Activated naive CD4-positive, alpha-beta T cell treated with anti-CD3 and anti-CD28 coated beads for 36 hours (primary cell): ENCODE measurements at regions not wholly inside any gene's neighbourhood (a gene's known extent, or its start where the extent isn't known, plus 50 kb on each side); places are given as distances from the start of the nearest gene placed in this dataset.

Experiments used
- CTCF ChIA-PET: fragments of 350-600 bp; sonication (Branson Sonifier 250); formaldehyde crosslinking; loops from one replicate; lab custom pipeline; 2021; ENCODE audit warnings: antibody characterized with exemption; lab: Charles Lee
- DNase-seq: peaks from one replicate; pipeline ENCODE4 v3.0.0-alpha.2; 2020
- H3K27ac Mint-ChIP-seq: one replicate; pipeline ENCODE4 v1.8.0; 2021; ENCODE audit warnings: mild to moderate bottlenecking, mixed read lengths
- H3K27me3 Mint-ChIP-seq: one replicate; pipeline ENCODE4 v1.8.0; 2021; ENCODE audit warnings: low read depth, mixed read lengths
- H3K36me3 Mint-ChIP-seq: one replicate; pipeline ENCODE4 v1.8.0; 2021; ENCODE audit warnings: low read depth, mixed read lengths
- H3K4me1 Mint-ChIP-seq: one replicate; pipeline ENCODE4 v1.8.0; 2021; ENCODE audit warnings: low read depth, mixed read lengths
- H3K4me3 Mint-ChIP-seq: one replicate; pipeline ENCODE4 v1.8.0; 2021; ENCODE audit warnings: mild to moderate bottlenecking, moderate library complexity, mixed read lengths
- H3K9me3 Mint-ChIP-seq: one replicate; pipeline ENCODE4 v1.8.0; 2021; ENCODE audit warnings: mixed read lengths
- intact Hi-C: fragments of 100-400 bp; cut with micrococcal nuclease; formaldehyde crosslinking; loops from one replicate; pipeline ENCODE4 v1.15.1; 2023

GRCh38 chr1:221223281-221223680 lies 344.0 kb downstream of the HLX start:
- Mint-ChIP-seq H3K27ac (no peak overlapping the region), H3K27me3 (peaks cover 6% of the 10 kb centered on the region), H3K4me1 (no peaks in the 10 kb centered on the region), H3K4me3 (no peak overlapping the region), H3K9me3 (peaks cover 13% of the 10 kb centered on the region), H3K36me3 (no peaks in the 10 kb centered on the region)
- intact Hi-C loops = no loop called here
- DNase-seq = no peak
- CTCF ChIA-PET = no interaction called here

GRCh38 chr1:221227460-221227859 lies 348.2 kb downstream of the HLX start:
- intact Hi-C loops = no loop called here
- CTCF ChIA-PET = no interaction called here

GRCh38 chr1:221227872-221228337 lies 348.7 kb downstream of the HLX start:
- Mint-ChIP-seq H3K4me1 (no peaks in the 10 kb centered on the region), H3K27ac (no peak overlapping the region), H3K36me3 (no peaks in the 10 kb centered on the region), H3K4me3 (no peak overlapping the region), H3K27me3 (peaks cover 11% of the 10 kb centered on the region), H3K9me3 (peaks cover 13% of the 10 kb centered on the region)
- CTCF ChIA-PET = no interaction called here
- no peak for DNase-seq
- intact Hi-C loops = no loop called here

More at GRCh38 chr1:221227460-221227859, 348.2 kb downstream of the HLX start:
- peaks cover 11% of the 10 kb centered on the region for H3K27me3 Mint-ChIP-seq
- H3K9me3 Mint-ChIP-seq = peaks cover 13% of the 10 kb centered on the region
- no peak overlapping the region for H3K27ac Mint-ChIP-seq
- H3K4me3 Mint-ChIP-seq = no peak overlapping the region
- no peaks in the 10 kb centered on the region for H3K36me3 Mint-ChIP-seq
- no peaks in the 10 kb centered on the region for H3K4me1 Mint-ChIP-seq
- DNase-seq = no peak

GRCh38 chr1:221228594-221228993 lies 349.4 kb downstream of the HLX start:
- H3K4me1 Mint-ChIP-seq = no peaks in the 10 kb centered on the region
- H3K27me3 Mint-ChIP-seq = peaks cover 11% of the 10 kb centered on the region
- CTCF ChIA-PET = no interaction called here
- H3K36me3 Mint-ChIP-seq = no peaks in the 10 kb centered on the region
- no peak for DNase-seq
- no peak overlapping the region for H3K27ac Mint-ChIP-seq
- H3K9me3 Mint-ChIP-seq = peaks cover 8% of the 10 kb centered on the region
- intact Hi-C loops = no loop called here
- H3K4me3 Mint-ChIP-seq = no peak overlapping the region

GRCh38 chr1:221230605-221231004 lies 351.4 kb downstream of the HLX start:
- Mint-ChIP-seq H3K9me3 (no peaks in the 10 kb centered on the region), H3K27me3 (peaks cover 11% of the 10 kb centered on the region), H3K4me3 (no peak overlapping the region), H3K36me3 (no peaks in the 10 kb centered on the region), H3K4me1 (no peaks in the 10 kb centered on the region), H3K27ac (no peak overlapping the region)
- CTCF ChIA-PET = no interaction called here
- DNase-seq = no peak
- intact Hi-C loops = no loop called here

GRCh38 chr1:221234791-221235190 lies 355.5 kb downstream of the HLX start:
- no peaks in the 10 kb centered on the region for H3K4me1 Mint-ChIP-seq
- intact Hi-C loops = no loop called here
- no peaks in the 10 kb centered on the region for H3K27me3 Mint-ChIP-seq
- no peaks in the 10 kb centered on the region for H3K9me3 Mint-ChIP-seq
- H3K36me3 Mint-ChIP-seq = no peaks in the 10 kb centered on the region
- H3K4me3 Mint-ChIP-seq = no peak overlapping the region
- CTCF ChIA-PET = no interaction called here
- no peak overlapping the region for H3K27ac Mint-ChIP-seq
- no peak for DNase-seq

- Mint-ChIP-seq H3K4me3 (no peak overlapping the region), H3K9me3 (no peaks in the 10 kb centered on the region), H3K4me1 (no peaks in the 10 kb centered on the region), H3K27ac (no peak overlapping the region), H3K27me3 (peaks cover 4% of the 10 kb centered on the region), H3K36me3 (no peaks in the 10 kb centered on the region)
- CTCF ChIA-PET = no interaction called here
- intact Hi-C loops = no loop called here
- DNase-seq = no peak
Observed at GRCh38 chr1:221237587-221237986, 358.3 kb downstream of the HLX start.

- CTCF ChIA-PET = no interaction called here
- no peak for DNase-seq
- H3K4me1 Mint-ChIP-seq = no peaks in the 10 kb centered on the region
- peaks cover 5% of the 10 kb centered on the region for H3K27me3 Mint-ChIP-seq
- H3K27ac Mint-ChIP-seq = no peak overlapping the region
- H3K36me3 Mint-ChIP-seq = no peaks in the 10 kb centered on the region
- intact Hi-C loops = no loop called here
- no peak overlapping the region for H3K4me3 Mint-ChIP-seq
- no peaks in the 10 kb centered on the region for H3K9me3 Mint-ChIP-seq
Observed at GRCh38 chr1:221239181-221239580, 359.9 kb downstream of the HLX start.

GRCh38 chr1:221239792-221240191 lies 360.5 kb downstream of the HLX start:
- DNase-seq = no peak
- intact Hi-C loops = no loop called here
- Mint-ChIP-seq H3K4me3 (no peak overlapping the region), H3K4me1 (no peaks in the 10 kb centered on the region), H3K27ac (no peak overlapping the region), H3K9me3 (no peaks in the 10 kb centered on the region), H3K36me3 (no peaks in the 10 kb centered on the region), H3K27me3 (peaks cover 6% of the 10 kb centered on the region)
- CTCF ChIA-PET = no interaction called here

- Mint-ChIP-seq H3K27ac (no peak overlapping the region), H3K36me3 (no peaks in the 10 kb centered on the region), H3K27me3 (peaks cover 8% of the 10 kb centered on the region), H3K4me3 (no peak overlapping the region), H3K4me1 (no peaks in the 10 kb centered on the region), H3K9me3 (no peaks in the 10 kb centered on the region)
- intact Hi-C loops = no loop called here
- CTCF ChIA-PET = no interaction called here
- DNase-seq = no peak
Observed at GRCh38 chr1:221240690-221241089, 361.4 kb downstream of the HLX start.

- H3K36me3 Mint-ChIP-seq = no peaks in the 10 kb centered on the region
- peaks cover 8% of the 10 kb centered on the region for H3K27me3 Mint-ChIP-seq
- no peaks in the 10 kb centered on the region for H3K9me3 Mint-ChIP-seq
- DNase-seq = no peak
- no peak overlapping the region for H3K27ac Mint-ChIP-seq
- H3K4me3 Mint-ChIP-seq = no peak overlapping the region
- intact Hi-C loops = no loop called here
- CTCF ChIA-PET = no interaction called here
- H3K4me1 Mint-ChIP-seq = no peaks in the 10 kb centered on the region
Observed at GRCh38 chr1:221241157-221241556, 361.9 kb downstream of the HLX start.

GRCh38 chr1:221241592-221241991 lies 362.3 kb downstream of the HLX start:
- CTCF ChIA-PET = interaction anchor here (0.6 kb wide), 1 partner anchor 211 kb away, joined by 3 read pairs; no protein-coding TSS in a partner anchor
- Mint-ChIP-seq H3K36me3 (no peaks in the 10 kb centered on the region), H3K9me3 (no peaks in the 10 kb centered on the region), H3K4me1 (no peaks in the 10 kb centered on the region), H3K27ac (no peak overlapping the region), H3K27me3 (peaks cover 8% of the 10 kb centered on the region), H3K4me3 (no peak overlapping the region)
- no peak for DNase-seq
- intact Hi-C loops = no loop called here

- peaks cover 5% of the 10 kb centered on the region for H3K27me3 Mint-ChIP-seq
- H3K36me3 Mint-ChIP-seq = no peaks in the 10 kb centered on the region
- CTCF ChIA-PET = no interaction called here
- no peak for DNase-seq
- intact Hi-C loops = no loop called here
- no peak overlapping the region for H3K27ac Mint-ChIP-seq
- no peaks in the 10 kb centered on the region for H3K4me1 Mint-ChIP-seq
- H3K4me3 Mint-ChIP-seq = no peak overlapping the region
- H3K9me3 Mint-ChIP-seq = no peaks in the 10 kb centered on the region
Observed at GRCh38 chr1:221246067-221246466, 366.8 kb downstream of the HLX start.
